ENCODE measurements at regions not wholly inside any gene's neighbourhood (a gene's known extent, or its start where the extent isn't known, plus 50 kb on each side); places are given as distances from the start of the nearest gene placed in this dataset.
A peak's percentile ranks its signal among the peaks of the same experiment; 100 is the strongest.

- DNase-seq (ENCODE audit: low read depth): no peak
Measured at GRCh38 chrX:137366018-137366633, 199.8 kb upstream of the ZIC3 start.

DNA sequence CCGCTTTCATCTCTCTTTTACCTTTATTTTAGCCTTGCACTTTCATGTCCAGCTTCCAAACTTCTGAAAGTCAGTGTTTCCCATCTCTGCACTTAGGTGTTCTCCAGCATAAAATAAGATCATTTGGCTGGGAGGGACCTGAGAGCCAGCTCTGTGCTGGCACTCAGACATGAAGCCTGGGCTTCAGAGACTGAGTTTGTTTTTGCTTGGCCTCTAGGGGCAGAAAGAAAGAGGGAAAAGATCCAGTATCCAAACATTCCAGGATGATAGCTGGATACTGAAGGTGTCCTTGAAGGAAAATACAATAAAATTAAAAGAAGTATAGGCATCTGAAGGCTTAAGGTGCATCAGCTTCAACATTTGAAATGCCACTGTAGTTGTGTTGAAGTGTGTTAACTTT lies 202.4 kb upstream of the ZIC3 start:
- no peak for DNase-seq (ENCODE audit: low read depth)

GRCh38 chrX:137362583-137362982 lies 203.3 kb upstream of the ZIC3 start:
- DNase-seq (ENCODE audit: low read depth): no peak

- DNase-seq (ENCODE audit: low read depth): no peak
Measured at GRCh38 chrX:137354851-137355250, 211.1 kb upstream of the ZIC3 start.

DNA sequence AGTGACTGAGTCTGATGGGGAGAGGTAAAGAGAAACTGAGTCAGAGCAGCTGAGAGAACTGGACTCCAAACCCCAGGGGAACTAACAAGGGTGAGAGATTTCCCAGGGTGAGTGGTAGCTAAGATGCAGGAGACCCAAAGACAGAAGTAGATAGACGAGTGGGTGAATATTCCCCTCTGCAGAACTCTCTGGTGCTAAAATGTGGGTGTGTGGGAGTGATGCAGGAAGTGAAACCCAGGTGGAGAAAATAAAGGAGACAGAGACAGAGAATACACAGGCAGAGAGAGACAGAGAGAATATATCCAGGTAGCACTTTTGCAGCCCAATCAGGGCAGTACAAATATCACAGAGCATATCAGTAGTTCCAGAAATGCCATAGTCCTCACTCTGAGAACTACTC lies 212.5 kb upstream of the ZIC3 start:
- no peak for DNase-seq (ENCODE audit: low read depth)

- no peak for DNase-seq (ENCODE audit: low read depth)
Measured at GRCh38 chrX:137352101-137352660, 213.7 kb upstream of the ZIC3 start.

DNA sequence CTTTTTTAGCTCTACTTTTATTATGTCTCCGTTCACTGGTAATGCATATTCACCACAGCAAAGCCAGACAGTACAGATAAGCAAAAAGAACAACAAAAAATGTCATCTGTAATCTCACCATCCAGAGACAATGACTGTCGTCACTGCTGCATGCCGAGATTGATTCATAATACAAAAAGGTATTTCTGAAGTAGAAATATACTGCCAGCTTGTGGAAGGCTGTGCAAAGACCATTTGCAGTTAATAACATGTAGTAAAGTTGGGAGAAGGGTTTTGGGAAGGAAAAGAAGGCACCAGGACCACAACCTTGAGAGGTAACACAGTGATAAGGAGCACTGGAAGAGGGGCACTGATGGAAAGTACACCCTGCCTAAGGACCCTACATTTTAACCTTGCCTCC lies 223.0 kb upstream of the ZIC3 start:
- DNase-seq (ENCODE audit: low read depth): no peak

DNA sequence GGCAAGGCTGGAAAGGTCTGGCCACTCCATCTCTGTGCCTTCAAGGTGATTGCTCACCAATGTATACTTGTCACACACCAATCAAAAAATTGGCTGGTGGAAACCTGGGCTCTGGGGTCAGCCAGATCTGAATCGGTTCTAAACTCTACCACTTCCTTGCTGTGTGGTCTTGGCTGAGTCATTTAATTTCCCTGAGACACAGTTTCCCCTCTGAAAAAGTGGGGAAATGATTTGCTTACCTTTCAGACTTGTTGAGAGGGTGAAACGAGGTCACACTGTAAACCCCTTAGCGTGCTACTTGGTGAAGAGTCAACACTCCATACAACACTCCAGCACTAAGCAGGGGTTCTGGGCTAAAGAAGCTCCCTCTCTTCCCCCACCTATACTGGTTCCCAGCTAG lies 252.3 kb upstream of the ZIC3 start:
- DNase-seq (ENCODE audit: low read depth): no peak

DNA sequence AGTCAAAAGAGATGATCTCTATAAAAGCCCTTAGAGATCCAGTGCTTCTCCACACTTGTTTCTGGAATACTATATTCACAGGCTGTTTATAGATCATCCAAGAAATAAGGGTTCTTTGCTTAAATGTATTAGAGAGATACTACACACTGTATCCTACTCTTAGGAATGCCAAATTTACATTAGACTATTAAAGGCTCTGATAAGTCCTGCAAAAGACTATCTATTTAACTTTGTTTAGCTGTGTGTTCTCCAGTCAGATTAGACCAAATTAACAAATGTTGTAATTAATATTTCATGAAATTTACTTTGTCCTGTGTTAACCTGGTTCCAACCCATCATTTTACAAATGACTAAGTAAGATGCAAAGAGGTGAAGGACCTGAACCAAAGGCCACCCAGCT lies 260.5 kb upstream of the ZIC3 start:
- no peak for DNase-seq (ENCODE audit: low read depth)

DNA sequence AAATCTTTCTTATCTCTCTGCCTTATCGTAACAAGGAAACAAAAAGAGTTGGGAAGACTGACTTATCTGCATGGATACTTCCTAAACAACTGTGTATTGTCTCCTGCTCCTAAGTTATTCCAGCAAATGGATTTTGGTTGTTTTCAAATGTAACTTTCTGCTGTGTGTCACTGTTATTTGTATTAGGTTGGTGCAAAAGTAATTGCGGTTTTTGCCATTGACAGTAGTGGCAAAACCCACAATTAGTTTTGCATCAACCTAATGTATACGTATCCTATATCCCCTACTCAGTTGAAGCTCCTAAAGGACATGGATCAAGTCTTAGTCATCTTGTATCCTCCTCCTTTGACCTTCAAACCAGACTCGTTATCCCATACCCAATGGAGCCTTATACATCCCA lies 263.4 kb upstream of the GPR101 start:
- DNase-seq (ENCODE audit: low read depth): no peak

DNA sequence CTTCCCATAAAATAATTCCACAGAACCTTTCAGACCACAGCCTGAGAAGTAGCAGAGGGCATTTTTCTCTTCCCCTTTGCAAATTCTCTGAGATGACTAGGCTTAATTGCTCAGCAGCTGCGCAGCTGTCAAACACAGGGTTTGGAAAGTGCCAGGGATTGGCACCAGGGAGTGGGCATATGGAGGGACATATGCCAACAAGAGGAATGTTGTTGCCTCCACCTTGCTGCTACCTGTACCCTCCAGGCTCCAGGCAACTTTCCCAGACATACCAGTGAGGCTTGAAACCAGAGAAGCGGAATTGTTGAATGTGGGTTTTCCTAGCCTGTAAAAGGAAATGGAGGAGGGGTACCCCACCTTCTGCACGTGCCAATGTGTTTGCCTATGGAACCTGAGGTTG lies 256.2 kb upstream of the GPR101 start:
- no peak for DNase-seq (ENCODE audit: low read depth)

- no peak for DNase-seq (ENCODE audit: low read depth)
Measured at GRCh38 chrX:137287191-137287590, 253.4 kb upstream of the GPR101 start.

DNA sequence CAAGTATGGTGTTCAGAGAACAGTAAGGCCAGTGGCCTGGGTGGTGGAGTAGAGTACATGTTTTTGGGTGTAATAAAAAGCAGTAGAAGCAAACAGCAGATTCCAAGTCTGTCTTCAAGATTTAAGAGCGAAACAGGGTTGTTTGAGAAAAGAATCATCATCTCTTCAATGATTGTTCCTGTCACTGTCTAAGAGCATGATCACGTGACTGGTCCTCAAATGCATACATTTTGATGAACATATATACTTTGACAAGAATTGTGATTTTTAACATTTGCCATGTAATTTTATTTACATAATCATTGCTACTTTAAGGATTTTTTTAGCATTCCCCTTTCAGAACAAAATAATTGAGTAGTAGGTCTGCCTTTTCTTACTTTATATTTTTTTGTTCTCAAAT lies 252.6 kb upstream of the GPR101 start:
- no peak for DNase-seq (ENCODE audit: low read depth)

GRCh38 chrX:137278825-137279224 lies 245.0 kb upstream of the GPR101 start:
- DNase-seq (ENCODE audit: low read depth): no peak

DNA sequence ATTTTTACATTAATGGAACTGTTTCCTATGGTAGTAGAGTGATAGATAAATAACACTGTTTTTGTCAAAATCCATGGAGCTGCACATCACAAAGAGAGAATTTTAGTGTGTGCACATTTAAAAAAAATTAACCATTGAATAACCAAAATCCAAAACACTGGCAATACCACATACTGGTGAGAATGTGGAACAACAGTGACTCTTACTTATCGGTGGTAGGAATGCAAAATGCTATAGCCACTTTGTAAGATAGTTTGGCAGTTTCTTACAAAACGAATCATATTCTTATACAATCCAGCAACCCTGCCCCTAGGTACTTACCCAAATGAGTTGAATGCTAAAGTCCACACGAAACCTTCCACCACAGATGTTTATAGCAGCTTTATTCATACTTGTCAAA lies 229.6 kb upstream of the GPR101 start:
- no peak for DNase-seq (ENCODE audit: low read depth)

DNA sequence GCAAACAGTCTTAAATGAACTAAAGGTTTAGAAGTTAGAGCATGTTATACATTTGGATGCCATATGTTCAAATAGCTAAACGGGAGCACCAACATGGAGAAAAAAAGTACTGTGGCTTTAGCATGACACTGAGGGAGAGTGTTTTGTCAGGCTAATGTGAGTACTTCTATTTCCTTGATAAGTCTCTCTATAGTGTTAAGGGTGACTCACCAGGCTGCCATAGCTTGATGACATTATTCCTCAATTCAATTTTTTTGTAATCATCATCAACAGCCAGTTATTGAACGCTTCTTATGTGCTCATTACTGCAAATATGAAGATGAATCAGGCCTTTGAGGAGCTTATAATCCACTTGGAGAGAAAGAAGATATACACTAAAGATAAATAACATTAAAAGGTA lies 211.4 kb upstream of the GPR101 start:
- DNase-seq (ENCODE audit: low read depth): no peak

DNA sequence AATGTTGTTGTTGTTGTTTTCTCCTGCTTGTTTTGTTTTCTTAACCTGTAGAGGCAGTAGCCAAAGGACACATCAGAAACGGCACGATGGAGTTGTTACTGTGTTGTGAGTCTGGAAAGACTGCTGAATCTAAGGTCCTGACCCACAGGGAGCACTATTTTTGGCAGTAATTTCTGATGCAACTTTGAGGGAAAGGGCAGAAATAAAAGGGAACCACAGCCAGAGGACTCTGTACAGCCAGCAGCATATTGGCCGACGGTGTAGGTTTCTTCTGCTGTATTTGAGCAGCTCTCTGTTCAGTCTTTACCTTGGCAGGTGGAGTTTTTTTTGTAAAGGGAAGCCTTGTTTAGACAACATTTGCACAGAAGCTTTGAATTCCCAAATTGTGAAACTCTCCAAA lies 203.0 kb upstream of the GPR101 start:
- no peak for DNase-seq (ENCODE audit: low read depth)

- DNase-seq (ENCODE audit: low read depth): no peak
Measured at GRCh38 chrX:137234651-137235402, 201.0 kb upstream of the GPR101 start.

DNA sequence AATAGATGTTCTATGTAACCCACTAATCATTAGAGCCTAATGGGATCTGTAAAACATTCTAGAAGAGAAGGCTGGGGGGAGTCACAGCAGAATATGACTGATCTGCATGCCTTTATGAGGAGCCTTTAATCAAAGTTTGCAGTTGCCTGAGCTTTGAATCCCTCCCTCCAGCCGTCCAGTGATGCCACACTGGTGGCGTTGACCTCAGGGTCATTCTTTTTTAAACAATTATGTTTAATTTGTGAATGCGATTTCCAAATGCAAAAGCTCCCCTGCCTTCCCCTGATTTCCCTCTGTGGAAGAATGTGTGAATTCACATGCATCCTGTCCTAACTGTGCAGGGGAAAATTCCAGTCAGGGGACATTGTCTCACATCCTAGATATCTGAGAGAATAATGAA lies 199.7 kb upstream of the GPR101 start:
- no peak for DNase-seq (ENCODE audit: low read depth)

- DNase-seq (ENCODE audit: low read depth): peak; percentile 19
Measured at GRCh38 chrX:137227151-137227550, 193.4 kb upstream of the GPR101 start.

GRCh38 chrX:137215467-137215866 lies 181.7 kb upstream of the GPR101 start:
- DNase-seq (ENCODE audit: low read depth): no peak

GRCh38 chrX:137212078-137212632 lies 178.4 kb upstream of the GPR101 start:
- DNase-seq (ENCODE audit: low read depth): no peak

- DNase-seq (ENCODE audit: low read depth): no peak
Measured at GRCh38 chrX:137198040-137198439, 164.2 kb upstream of the GPR101 start.

All from forelimb muscle (tissue), 1 donor.